Mesodermal cell (in vitro differentiated cells): ENCODE measurements at regions not wholly inside any gene's neighbourhood (a gene's known extent, or its start where the extent isn't known, plus 50 kb on each side); places are given as distances from the start of the nearest gene placed in this dataset.

Experiments
- H3K27ac ChIP-seq: 2 replicates; pipeline ENCODE4 v1.7.0; 2013; ENCODE audit warnings: mild to moderate bottlenecking, low read depth, low read length, moderate library complexity; ENCODE audit not compliant: severe bottlenecking
- H3K36me3 ChIP-seq: 2 replicates; pipeline ENCODE4 v1.7.1; 2013; ENCODE audit warnings: mild to moderate bottlenecking, low read length, moderate library complexity; ENCODE audit not compliant: control insufficient read depth, insufficient read depth
- H3K4me1 ChIP-seq: one replicate; pipeline ENCODE4 v1.7.1; 2013; ENCODE audit warnings: mild to moderate bottlenecking, low read length; ENCODE audit not compliant: insufficient read depth, control insufficient read depth, poor library complexity, severe bottlenecking
- H3K4me3 ChIP-seq: 2 replicates; pipeline ENCODE4 v1.7.0; 2013; ENCODE audit warnings: low read length, control low read depth, mild to moderate bottlenecking; ENCODE audit not compliant: insufficient read depth, poor library complexity, severe bottlenecking; ENCODE audit errors: extremely low read depth
- H3K9me3 ChIP-seq: 2 replicates; pipeline ENCODE4 v1.7.1; 2013; ENCODE audit warnings: mild to moderate bottlenecking, low read length, moderate library complexity; ENCODE audit not compliant: control insufficient read depth
- WGBS, 2 experiments: methylation state at CpG; one replicate each; pipeline ENCODE4 v1.1.5; 2013; ENCODE audit warnings: missing lambda C conversion rate in 2 of 2; ENCODE audit not compliant: insufficient coverage in 2 of 2; 5-methylcytosine and 5-hydroxymethylcytosine counted together

GRCh38 chr2:41663056-41663455 lies 384.8 kb upstream of the PKDCC start:
- H3K4me3 ChIP-seq = no peak overlapping the region
- H3K36me3 ChIP-seq = no peaks in the 10 kb centered on the region
- H3K27ac ChIP-seq = no peak overlapping the region
- H3K4me1 ChIP-seq = no peaks in the 10 kb centered on the region
- WGBS, 2 experiments = 84 to 93% methylated on average over 3 to 4 of the region's 5 CpGs
- no peaks in the 10 kb centered on the region for H3K9me3 ChIP-seq

GRCh38 chr2:41668529-41668928 lies 379.3 kb upstream of the PKDCC start:
- no peaks in the 10 kb centered on the region for H3K9me3 ChIP-seq
- WGBS, 2 experiments = 67 to 75% methylated on average over 1 of the region's 2 CpGs
- no peaks in the 10 kb centered on the region for H3K4me1 ChIP-seq

GRCh38 chr2:41678639-41679038 lies 369.2 kb upstream of the PKDCC start:
- Histone ChIP-seq H3K27ac (no peak overlapping the region), H3K9me3 (no peaks in the 10 kb centered on the region), H3K4me1 (no peaks in the 10 kb centered on the region), H3K4me3 (no peak overlapping the region), H3K36me3 (no peaks in the 10 kb centered on the region)
- WGBS, 2 experiments = 70% methylated on average over 2 of the region's 7 CpGs; no CpG with 5 or more reads in 1 of the 2 experiments

More at GRCh38 chr2:41668529-41668928, 379.3 kb upstream of the PKDCC start:
- no peak overlapping the region for H3K27ac ChIP-seq
- no peak overlapping the region for H3K4me3 ChIP-seq
- H3K36me3 ChIP-seq = no peaks in the 10 kb centered on the region

- H3K36me3 ChIP-seq = no peaks in the 10 kb centered on the region
- WGBS, 2 experiments = 80 to 100% methylated on average over 1 of the region's 2 CpGs
- H3K4me3 ChIP-seq = no peak overlapping the region
- H3K27ac ChIP-seq = no peak overlapping the region
- no peaks in the 10 kb centered on the region for H3K9me3 ChIP-seq
- no peaks in the 10 kb centered on the region for H3K4me1 ChIP-seq
Observed at GRCh38 chr2:41686156-41686555, 361.7 kb upstream of the PKDCC start.

- H3K4me3 ChIP-seq = no peak overlapping the region
- H3K36me3 ChIP-seq = no peaks in the 10 kb centered on the region
- no peaks in the 10 kb centered on the region for H3K9me3 ChIP-seq
- no peak overlapping the region for H3K27ac ChIP-seq
- WGBS, 2 experiments = 83 to 88% methylated on average over 1 of the region's 1 CpG
- no peaks in the 10 kb centered on the region for H3K4me1 ChIP-seq
Observed at GRCh38 chr2:41691561-41691960, 356.3 kb upstream of the PKDCC start.

GRCh38 chr2:41694536-41695049 lies 353.2 kb upstream of the PKDCC start:
- no peaks in the 10 kb centered on the region for H3K4me1 ChIP-seq
- H3K36me3 ChIP-seq = no peaks in the 10 kb centered on the region
- H3K27ac ChIP-seq = no peak overlapping the region
- H3K4me3 ChIP-seq = no peak overlapping the region
- no peaks in the 10 kb centered on the region for H3K9me3 ChIP-seq
- 70 to 90% methylated on average over 4 of the region's 4 CpGs for WGBS, 2 experiments

GRCh38 chr2:41695198-41696113 lies 352.4 kb upstream of the PKDCC start:
- H3K36me3 ChIP-seq = no peaks in the 10 kb centered on the region
- H3K4me1 ChIP-seq = no peaks in the 10 kb centered on the region
- no peak overlapping the region for H3K4me3 ChIP-seq
- 82 to 84% methylated on average over 6 of the region's 8 CpGs for WGBS, 2 experiments
- no peak overlapping the region for H3K27ac ChIP-seq
- H3K9me3 ChIP-seq = no peaks in the 10 kb centered on the region

- Histone ChIP-seq H3K4me3 (no peak overlapping the region), H3K36me3 (no peaks in the 10 kb centered on the region), H3K27ac (no peak overlapping the region), H3K4me1 (no peaks in the 10 kb centered on the region), H3K9me3 (no peaks in the 10 kb centered on the region)
- 93 to 96% methylated on average over 23 to 34 of the region's 36 CpGs for WGBS, 2 experiments
Observed at GRCh38 chr2:41697389-41697788, 350.4 kb upstream of the PKDCC start.

GRCh38 chr2:41698678-41699422 lies 349.0 kb upstream of the PKDCC start:
- H3K4me3 ChIP-seq = no peak overlapping the region
- H3K4me1 ChIP-seq = no peaks in the 10 kb centered on the region
- no peaks in the 10 kb centered on the region for H3K36me3 ChIP-seq
- WGBS, 2 experiments = 64% methylated on average over 9 of the region's 18 CpGs; no CpG with 5 or more reads in 1 of the 2 experiments
- no peak overlapping the region for H3K27ac ChIP-seq
- no peaks in the 10 kb centered on the region for H3K9me3 ChIP-seq

- 83% methylated on average over 1 of the region's 3 CpGs; no CpG with 5 or more reads in 1 of the 2 experiments for WGBS, 2 experiments
Observed at GRCh38 chr2:41701231-41701630, 346.6 kb upstream of the PKDCC start.

More at GRCh38 chr2:41701231-41701630, 346.6 kb upstream of the PKDCC start:
- no peak overlapping the region for H3K4me3 ChIP-seq
- no peaks in the 10 kb centered on the region for H3K4me1 ChIP-seq
- H3K36me3 ChIP-seq = no peaks in the 10 kb centered on the region
- no peaks in the 10 kb centered on the region for H3K9me3 ChIP-seq
- no peak overlapping the region for H3K27ac ChIP-seq
